Stimulated activated effector memory CD8-positive, alpha-beta T cell treated with anti-CD3 and anti-CD28 coated beads, Interleukin-12 subunit alpha, Interleukin-12 subunit beta, amount 100 ng/mL, for 72 hours (primary cell): ENCODE measurements at regions not wholly inside any gene's neighbourhood (a gene's known extent, or its start where the extent isn't known, plus 50 kb on each side); places are given as distances from the start of the nearest gene placed in this dataset.

Source experiments
- ATAC-seq: fragments of 150-1000 bp; cut with Tn5 transposase; 2 replicates; pipeline ENCODE4 v1.10.0; 2021
- DNase-seq, 2 donors: peaks; one replicate each; pipeline ENCODE4 v3.0.0; 2021 to 2022; ENCODE audit warnings: low spot score in 2 of 2
- H3K27ac Mint-ChIP-seq: one replicate; pipeline ENCODE4 v1.8.0; 2022; ENCODE audit warnings: mild to moderate bottlenecking, mixed read lengths
- H3K36me3 Mint-ChIP-seq: one replicate; pipeline ENCODE4 v1.8.0; 2022; ENCODE audit warnings: mild to moderate bottlenecking, mixed read lengths
- H3K4me1 Mint-ChIP-seq: one replicate; pipeline ENCODE4 v1.8.0; 2022; ENCODE audit warnings: mixed read lengths
- H3K4me3 Mint-ChIP-seq: one replicate; pipeline ENCODE4 v1.8.0; 2022; ENCODE audit warnings: mild to moderate bottlenecking, mixed read lengths
- H3K9me3 Mint-ChIP-seq: one replicate; pipeline ENCODE4 v1.8.0; 2022; ENCODE audit warnings: mixed read lengths

DNA sequence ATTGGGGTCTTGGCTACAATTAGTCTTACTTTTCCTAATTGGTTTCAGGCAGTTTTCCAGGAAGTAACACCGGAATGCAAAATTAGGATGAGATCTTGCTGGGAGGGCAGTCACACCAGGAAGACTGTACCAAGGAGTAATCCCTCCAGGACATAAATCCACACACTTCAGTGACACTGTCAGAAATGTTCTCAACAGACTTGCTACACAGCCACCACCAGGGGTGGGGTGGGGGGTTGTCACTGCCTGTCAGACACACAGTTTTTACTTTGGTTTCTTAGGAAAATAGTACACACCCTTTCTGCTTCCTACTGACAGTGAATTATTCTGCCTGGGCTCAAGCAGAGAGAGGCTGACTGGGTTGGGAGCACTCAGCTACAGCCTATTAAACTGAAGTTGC is 102.9 kb upstream of the CCDC196 start:
- Mint-ChIP-seq H3K4me3 (no peak overlapping the region), H3K27ac (no peak overlapping the region), H3K4me1 (no peaks in the 10 kb centered on the region), H3K36me3 (no peaks in the 10 kb centered on the region), H3K9me3 (no peaks in the 10 kb centered on the region)
- ATAC-seq (no peak), DNase-seq (no peak)

DNA sequence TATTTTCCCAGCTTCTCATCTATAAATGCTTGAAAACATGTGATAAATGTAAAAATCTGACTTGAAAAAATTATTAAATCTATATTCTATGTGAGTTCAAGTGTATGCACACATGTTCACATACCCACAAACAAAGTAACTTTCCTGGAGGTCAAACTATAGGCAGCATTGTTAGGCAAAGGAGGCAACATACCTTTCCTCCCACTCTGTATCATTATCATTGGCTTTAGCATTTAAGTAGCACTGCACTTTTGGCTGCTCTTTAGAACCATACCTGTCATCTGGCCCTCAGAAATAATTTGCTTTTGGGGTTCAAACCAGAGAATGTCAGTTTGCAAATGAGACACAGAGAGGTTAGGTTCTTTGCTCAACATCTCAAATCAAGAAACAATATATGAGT is 102.4 kb upstream of the CCDC196 start:
- DNase-seq, result no peak

DNA sequence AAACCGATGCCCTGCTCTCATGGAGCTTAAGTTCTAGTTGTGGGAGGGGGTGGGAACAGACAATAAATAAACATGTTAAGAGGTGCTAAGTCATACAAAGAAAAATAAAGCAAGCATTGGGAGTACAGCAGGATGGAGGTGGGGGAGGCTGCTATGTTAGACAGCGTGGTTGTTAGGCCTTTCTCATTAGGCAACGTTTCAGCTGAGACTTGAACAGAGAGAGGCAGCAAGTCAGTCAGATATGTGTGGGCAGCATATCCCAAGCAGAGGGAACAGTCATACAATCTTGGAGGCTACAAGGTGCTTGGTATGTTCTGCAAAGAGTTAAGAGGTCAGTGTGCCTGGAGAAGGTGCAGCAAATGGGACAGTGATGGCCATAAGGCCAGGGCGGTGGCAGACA is 97.7 kb upstream of the CCDC196 start:
- ATAC-seq (no peak), DNase-seq (no peak)
- H3K9me3 Mint-ChIP-seq, result no peaks in the 10 kb centered on the region
- H3K4me3 Mint-ChIP-seq, result no peak overlapping the region
- no peaks in the 10 kb centered on the region for H3K36me3 Mint-ChIP-seq
- H3K27ac Mint-ChIP-seq, result no peak overlapping the region
- no peaks in the 10 kb centered on the region for H3K4me1 Mint-ChIP-seq

More for the DNA sequence above, 102.4 kb upstream of the CCDC196 start:
- H3K27ac Mint-ChIP-seq, result no peak overlapping the region
- H3K4me3 Mint-ChIP-seq, result no peak overlapping the region
- H3K9me3 Mint-ChIP-seq, result no peaks in the 10 kb centered on the region
- no peak for ATAC-seq
- no peaks in the 10 kb centered on the region for H3K36me3 Mint-ChIP-seq
- H3K4me1 Mint-ChIP-seq, result no peaks in the 10 kb centered on the region

DNA sequence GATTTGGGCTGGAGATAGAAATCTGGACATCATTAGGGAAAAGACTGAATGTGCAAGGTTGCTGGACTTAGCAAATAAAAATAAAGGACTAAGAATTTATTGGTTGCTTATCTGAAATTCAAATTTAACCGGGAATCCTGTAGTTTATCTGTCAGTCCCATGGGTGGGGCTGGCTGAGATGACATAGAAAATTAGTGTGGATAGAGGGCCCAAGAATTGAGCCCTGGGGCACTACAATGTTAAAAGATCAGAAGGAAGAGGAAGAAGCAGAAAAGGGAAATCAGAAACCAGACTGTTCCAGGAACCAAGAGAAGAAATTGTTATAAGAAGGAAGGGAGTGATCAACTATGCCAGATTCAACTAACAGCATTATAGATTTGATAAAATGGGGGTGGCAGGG is 96.7 kb upstream of the CCDC196 start:
- no peak overlapping the region for H3K27ac Mint-ChIP-seq
- no peaks in the 10 kb centered on the region for H3K36me3 Mint-ChIP-seq
- no peak overlapping the region for H3K4me3 Mint-ChIP-seq
- H3K9me3 Mint-ChIP-seq, result no peaks in the 10 kb centered on the region
- no peak for ATAC-seq
- no peak for DNase-seq
- H3K4me1 Mint-ChIP-seq, result no peaks in the 10 kb centered on the region

DNA sequence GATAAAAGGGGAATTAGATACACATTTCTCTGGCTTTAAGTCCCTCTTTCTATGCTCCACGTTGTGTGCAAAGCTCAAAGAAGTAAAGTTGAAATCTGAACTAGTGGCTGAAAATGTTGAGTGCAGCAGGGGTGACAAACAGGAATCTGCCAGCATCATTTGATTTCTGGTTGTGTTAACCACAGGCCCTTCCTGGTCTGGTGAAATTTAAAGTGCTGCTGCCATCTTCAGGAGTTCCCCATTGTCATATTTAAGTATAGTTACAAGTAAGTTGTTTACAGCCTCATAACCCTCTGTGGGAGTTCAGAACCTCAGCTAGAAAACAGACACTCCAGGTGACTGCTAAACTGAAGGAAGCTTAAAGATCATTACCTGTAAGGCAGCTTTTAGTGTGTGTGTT is 90.9 kb upstream of the CCDC196 start:
- no peak overlapping the region for H3K27ac Mint-ChIP-seq
- DNase-seq (no peak), ATAC-seq (peak; percentile 88)
- H3K36me3 Mint-ChIP-seq, result no peaks in the 10 kb centered on the region
- peaks cover 6% of the 10 kb centered on the region for H3K4me1 Mint-ChIP-seq
- no peak overlapping the region for H3K4me3 Mint-ChIP-seq
- H3K9me3 Mint-ChIP-seq, result no peaks in the 10 kb centered on the region

DNA sequence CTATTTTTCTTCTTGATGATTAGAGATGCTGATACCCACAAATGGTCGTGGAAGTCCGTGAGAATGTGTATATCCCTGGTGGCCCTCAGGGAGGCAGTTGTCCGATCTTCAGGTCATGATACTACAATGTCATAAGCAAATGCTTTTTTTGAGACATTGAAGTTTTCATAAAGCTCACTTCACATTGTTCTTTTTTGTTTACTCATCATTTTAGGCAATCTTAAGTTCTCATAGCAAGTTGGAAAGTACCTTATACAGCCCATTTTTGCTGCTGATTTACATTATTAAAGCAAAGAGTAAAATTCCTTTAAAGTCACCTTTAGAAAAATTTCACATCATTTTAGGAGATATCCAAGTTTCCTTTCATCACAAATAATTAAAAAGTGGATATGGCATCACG is 90.0 kb upstream of the CCDC196 start:
- no peak overlapping the region for H3K4me3 Mint-ChIP-seq
- ATAC-seq (no peak), DNase-seq (no peak)
- H3K36me3 Mint-ChIP-seq, result no peaks in the 10 kb centered on the region
- no peaks in the 10 kb centered on the region for H3K9me3 Mint-ChIP-seq
- H3K27ac Mint-ChIP-seq, result no peak overlapping the region
- peaks cover 6% of the 10 kb centered on the region for H3K4me1 Mint-ChIP-seq

DNA sequence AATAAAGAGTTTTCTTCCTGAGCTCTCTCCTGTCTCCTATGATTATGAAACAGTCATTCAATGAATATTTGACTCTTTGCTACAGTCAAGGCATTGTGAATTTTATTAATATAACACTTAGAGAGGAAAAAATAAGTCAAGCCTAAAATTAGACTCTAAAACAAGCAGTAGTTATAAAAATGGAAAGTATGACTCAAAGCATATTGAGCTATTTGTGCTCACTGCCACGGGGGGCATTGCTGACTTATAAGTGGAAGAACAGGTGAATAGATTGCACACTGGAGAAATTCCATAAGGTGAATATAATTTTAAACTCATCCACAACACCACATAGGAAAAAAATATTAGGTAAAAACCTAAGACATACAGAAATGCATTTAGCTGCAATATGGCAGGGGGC is 87.7 kb upstream of the CCDC196 start:
- Mint-ChIP-seq H3K4me1 (peaks cover 6% of the 10 kb centered on the region), H3K4me3 (no peak overlapping the region), H3K36me3 (no peaks in the 10 kb centered on the region), H3K9me3 (no peaks in the 10 kb centered on the region), H3K27ac (no peak overlapping the region)
- ATAC-seq (no peak), DNase-seq (no peak)

DNA sequence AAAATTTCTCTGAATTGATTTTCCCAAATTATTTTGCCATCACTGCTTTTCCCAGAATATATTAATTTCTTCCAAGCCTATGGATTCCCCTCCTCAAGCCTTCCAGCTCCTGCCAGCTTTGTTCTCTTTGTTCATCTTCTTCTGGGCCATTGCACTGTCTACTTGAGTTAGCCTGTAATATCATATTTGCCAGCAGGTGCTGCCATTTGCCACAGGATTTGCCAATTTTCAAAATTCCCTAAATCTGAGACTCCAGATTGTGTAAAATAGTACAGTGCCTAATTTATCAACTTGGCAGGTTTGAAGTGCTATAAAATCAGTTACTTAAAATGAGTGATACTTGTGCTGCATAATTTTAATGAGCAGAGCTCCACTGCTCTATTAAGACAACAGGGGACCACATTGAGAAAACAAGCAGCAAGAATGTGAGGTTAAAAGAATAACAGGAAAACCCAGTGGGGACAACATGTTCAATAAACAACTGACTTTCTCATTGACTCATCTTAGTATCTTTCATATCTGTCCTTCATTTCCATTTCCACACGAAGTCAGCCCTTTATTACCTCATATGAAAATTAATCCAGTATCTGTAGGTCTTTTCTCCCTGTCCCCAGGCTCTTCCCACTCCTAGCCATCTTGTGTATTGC is 84.6 kb upstream of the CCDC196 start:
- Mint-ChIP-seq H3K36me3 (no peaks in the 10 kb centered on the region), H3K27ac (no peak overlapping the region), H3K4me3 (no peak overlapping the region), H3K9me3 (no peaks in the 10 kb centered on the region), H3K4me1 (no peaks in the 10 kb centered on the region)
- no peak for DNase-seq
- ATAC-seq, result no peak

DNA sequence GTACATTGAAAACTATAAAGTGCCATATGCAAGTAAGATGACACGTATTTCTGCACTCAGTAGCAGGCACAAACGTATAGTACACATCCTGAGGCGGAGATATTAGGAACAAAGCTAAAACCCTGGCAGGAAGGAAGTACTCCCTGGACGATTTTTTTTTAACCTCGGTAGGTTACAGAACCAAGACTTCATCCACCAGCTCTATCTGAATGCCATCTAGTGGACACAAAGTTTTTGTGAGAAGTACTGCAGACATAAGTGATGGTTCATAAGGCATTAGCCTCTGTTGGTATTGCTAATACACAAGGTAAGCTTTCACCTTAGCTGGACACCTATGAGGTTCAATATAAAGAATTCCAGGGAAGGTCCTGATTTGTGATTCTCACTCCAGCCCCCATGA is 83.0 kb upstream of the CCDC196 start:
- ATAC-seq (no peak), DNase-seq (no peak)
- no peaks in the 10 kb centered on the region for H3K9me3 Mint-ChIP-seq
- no peaks in the 10 kb centered on the region for H3K36me3 Mint-ChIP-seq
- no peak overlapping the region for H3K27ac Mint-ChIP-seq
- no peaks in the 10 kb centered on the region for H3K4me1 Mint-ChIP-seq
- H3K4me3 Mint-ChIP-seq, result no peak overlapping the region

DNA sequence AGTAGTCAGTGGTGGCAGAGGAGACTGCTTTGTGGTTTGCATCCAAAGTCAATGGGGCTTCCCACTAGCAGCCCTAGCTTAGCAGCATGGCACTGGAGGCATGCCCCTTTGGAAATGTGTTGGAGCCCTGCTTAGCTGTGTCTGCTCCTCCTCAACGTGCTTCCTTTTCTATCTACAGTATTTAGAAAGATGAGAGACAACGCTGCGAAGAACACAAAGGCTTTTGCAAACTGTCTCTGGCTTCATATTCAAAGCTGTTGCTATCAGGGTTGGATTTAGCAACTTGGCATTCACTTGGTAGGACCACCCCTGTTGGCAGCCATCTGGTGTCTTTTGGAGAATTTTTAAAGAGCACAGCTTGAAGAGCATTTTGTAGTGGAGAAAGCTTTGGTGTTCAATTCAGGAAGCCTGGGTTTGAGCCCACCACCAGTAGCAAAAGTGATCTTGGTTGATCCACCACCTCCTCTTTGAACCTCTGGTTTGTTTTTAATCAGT is 82.1 kb upstream of the CCDC196 start:
- H3K4me3 Mint-ChIP-seq, result no peak overlapping the region
- no peak for ATAC-seq

DNA sequence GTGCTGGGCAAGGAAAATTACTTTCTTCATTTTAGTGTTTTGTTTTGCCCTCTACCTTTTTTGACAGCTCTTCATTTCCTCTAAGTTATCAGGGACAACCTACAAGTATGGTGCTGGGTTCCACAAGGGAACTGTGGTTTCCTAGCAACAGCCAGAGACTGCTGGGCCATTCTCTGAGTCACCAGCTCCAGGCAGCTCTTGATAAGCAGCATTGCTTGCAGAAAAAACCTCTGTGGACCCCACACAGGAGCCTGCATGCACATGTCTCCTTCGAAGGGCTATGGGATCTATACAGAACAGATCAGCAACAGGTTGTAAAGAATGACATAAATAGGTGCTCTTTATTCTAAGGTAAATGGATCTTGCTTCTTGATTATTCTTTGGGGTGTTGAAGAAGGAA is 81.0 kb upstream of the CCDC196 start:
- ATAC-seq, result no peak
- Mint-ChIP-seq H3K9me3 (no peaks in the 10 kb centered on the region), H3K4me1 (no peaks in the 10 kb centered on the region), H3K4me3 (no peak overlapping the region), H3K36me3 (no peaks in the 10 kb centered on the region), H3K27ac (no peak overlapping the region)
- no peak for DNase-seq

More for the DNA sequence above, 82.1 kb upstream of the CCDC196 start:
- no peaks in the 10 kb centered on the region for H3K36me3 Mint-ChIP-seq
- no peaks in the 10 kb centered on the region for H3K9me3 Mint-ChIP-seq
- H3K4me1 Mint-ChIP-seq, result no peaks in the 10 kb centered on the region
- no peak overlapping the region for H3K27ac Mint-ChIP-seq
- no peak for DNase-seq

DNA sequence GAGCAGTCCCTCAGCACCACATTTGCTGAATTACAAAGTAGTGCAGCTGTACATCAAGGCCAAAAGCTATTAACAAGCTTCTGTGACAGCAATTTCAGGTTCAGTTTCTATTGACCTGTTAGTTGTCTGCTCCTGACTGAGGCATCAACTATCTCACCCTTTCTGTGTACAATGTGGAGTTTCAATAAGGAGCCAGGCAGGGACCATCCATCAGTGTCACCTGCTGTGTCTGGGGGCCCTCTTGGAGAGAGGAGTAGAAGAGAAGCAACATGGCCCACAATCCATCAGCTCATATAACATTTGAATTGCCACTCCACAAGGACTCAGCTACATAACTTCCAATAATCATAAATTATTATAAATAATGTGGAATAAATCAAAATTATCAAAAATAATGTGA is 72.3 kb upstream of the CCDC196 start:
- no peaks in the 10 kb centered on the region for H3K4me1 Mint-ChIP-seq
- no peak overlapping the region for H3K4me3 Mint-ChIP-seq
- ATAC-seq, result no peak
- no peaks in the 10 kb centered on the region for H3K9me3 Mint-ChIP-seq
- H3K36me3 Mint-ChIP-seq, result no peaks in the 10 kb centered on the region
- no peak for DNase-seq
- no peak overlapping the region for H3K27ac Mint-ChIP-seq

DNA sequence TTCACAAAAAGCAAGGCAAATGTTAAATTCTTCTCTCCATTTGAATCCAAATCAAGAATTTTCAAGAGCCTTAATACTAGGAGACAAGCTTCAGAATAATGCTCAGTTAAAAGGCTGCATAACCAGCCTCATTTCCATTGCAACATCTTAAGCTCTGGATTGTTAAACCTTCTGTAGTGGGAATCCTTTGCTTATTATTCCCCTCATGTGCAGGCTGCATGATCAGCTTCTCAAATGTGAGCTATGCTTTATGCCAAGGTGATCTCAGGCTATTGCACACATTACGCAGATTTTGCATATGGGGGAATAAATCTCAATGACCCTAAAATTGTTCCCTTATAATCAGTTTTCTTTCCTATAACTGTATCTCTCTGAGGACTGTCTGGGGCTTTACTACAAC is 71.7 kb upstream of the CCDC196 start:
- Mint-ChIP-seq H3K4me1 (no peaks in the 10 kb centered on the region), H3K27ac (no peak overlapping the region), H3K9me3 (no peaks in the 10 kb centered on the region), H3K36me3 (no peaks in the 10 kb centered on the region), H3K4me3 (no peak overlapping the region)
- no peak for DNase-seq
- no peak for ATAC-seq

DNA sequence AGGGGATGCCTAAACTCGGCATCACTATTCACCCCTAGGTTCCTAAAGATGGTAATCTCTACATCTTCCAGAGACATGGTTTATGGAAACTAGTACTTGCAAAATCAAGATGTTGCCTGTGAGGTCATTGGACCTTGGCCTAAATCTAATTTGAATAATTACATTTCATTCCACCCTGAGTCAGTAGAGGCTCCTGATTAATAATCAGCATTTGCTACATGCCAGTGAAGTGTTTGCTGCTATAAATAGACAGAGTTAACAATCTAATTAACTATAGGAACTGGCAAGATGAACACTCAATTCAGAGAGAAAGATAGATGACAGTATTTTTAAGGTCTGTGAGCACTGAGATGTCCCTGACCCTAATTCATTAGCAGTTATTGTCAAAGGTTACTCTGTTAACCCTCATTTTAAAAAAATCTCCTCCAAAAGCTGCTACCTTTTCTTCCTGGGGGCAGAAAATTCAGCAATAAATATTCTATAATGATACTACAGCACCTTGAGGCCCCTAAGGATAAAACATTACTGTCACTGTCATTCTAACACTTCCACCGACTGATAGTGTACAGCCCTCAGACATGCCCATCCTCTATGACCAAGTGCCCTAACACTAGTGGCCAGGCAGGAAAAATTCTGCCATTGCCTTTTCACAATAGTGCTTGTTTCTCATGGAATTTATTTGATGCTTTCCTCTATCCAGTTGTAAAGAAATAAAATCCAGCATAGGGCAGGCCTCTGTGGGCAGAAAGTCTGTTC is 65.7 kb upstream of the CCDC196 start:
- ATAC-seq, result no peak
- Mint-ChIP-seq H3K9me3 (no peaks in the 10 kb centered on the region), H3K36me3 (no peaks in the 10 kb centered on the region)

DNA sequence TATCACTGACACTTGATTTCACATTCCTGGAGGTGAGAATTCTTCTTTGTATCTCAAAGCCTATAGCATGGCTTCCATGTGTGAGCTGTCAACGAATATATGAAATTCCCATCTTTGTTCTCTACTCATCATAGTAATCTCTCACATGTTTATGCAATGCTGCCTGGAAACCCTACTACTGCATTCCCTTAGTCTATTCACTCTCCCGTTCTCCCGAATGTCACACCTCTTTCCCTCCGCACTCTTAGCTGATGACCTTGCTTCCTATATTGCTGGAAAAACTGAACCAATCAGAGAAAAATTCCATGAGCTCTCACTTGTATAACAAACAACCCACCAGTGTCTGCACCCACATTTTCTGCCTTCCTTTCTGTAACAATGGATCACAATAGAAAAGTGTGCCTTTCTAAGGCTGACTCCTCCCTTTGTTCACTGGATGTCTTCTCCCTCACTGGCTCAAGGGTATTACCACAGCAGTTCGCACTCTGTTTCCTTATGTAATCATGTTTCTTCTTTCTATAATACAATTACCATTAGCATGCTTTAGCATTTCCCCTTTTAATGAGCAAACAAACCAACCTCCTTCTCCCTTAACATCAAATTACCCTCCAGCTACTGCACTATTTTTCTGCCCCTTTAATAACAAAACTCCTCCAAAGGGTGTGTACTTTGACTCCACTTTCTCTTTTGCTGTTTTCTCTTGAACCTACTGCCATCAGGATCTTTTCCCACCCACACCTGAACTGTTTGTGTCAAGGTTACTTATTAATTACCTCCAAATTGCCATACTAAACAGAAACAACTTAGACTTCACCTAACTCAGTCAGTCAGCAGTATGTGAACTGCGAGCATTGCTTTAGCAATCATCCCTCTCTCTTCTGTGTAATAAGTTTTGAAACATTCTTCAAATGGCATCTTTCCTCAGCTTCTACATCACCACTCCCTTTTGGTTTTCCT is 63.9 kb upstream of the CCDC196 start:
- Mint-ChIP-seq H3K4me1 (no peaks in the 10 kb centered on the region), H3K27ac (no peak overlapping the region), H3K9me3 (no peaks in the 10 kb centered on the region), H3K36me3 (no peaks in the 10 kb centered on the region), H3K4me3 (no peak overlapping the region)
- DNase-seq, result no peak
- ATAC-seq, result no peak

More for the DNA sequence above, 65.7 kb upstream of the CCDC196 start:
- DNase-seq, result no peak
- no peaks in the 10 kb centered on the region for H3K4me1 Mint-ChIP-seq
- no peak overlapping the region for H3K4me3 Mint-ChIP-seq
- H3K27ac Mint-ChIP-seq, result no peak overlapping the region
